Astrocyte (in vitro differentiated cells and primary cell): ENCODE measurements at regions not wholly inside any gene's neighbourhood (a gene's known extent, or its start where the extent isn't known, plus 50 kb on each side); places are given as distances from the start of the nearest gene placed in this dataset.

Experiments
- DNase-seq: peaks from one replicate; pipeline ENCODE4 v3.0.0-alpha.2; 2010; ENCODE audit warnings: low read depth
- FAIRE-seq: peaks from 2 replicates; lab custom pipeline; 2011; peaks lifted over from hg19 to GRCh38; lab: Jason Lieb, UNC
- H2AFZ ChIP-seq: 2 replicates; pipeline ENCODE4 v1.6.0; 2012; ENCODE audit warnings: low read depth, low read length, inconsistent platforms
- H3K27ac ChIP-seq: 2 replicates; pipeline ENCODE4 v1.5.1; 2011; ENCODE audit warnings: low read depth, low read length, inconsistent platforms
- H3K27me3 ChIP-seq: 2 replicates; pipeline ENCODE4 v1.6.0; 2011; ENCODE audit warnings: low read length, inconsistent platforms; ENCODE audit not compliant: insufficient read depth
- H3K36me3 ChIP-seq: 2 replicates; pipeline ENCODE4 v1.5.1; 2011; ENCODE audit warnings: low read length, inconsistent platforms; ENCODE audit not compliant: insufficient read depth
- H3K4me1 ChIP-seq: 2 replicates; pipeline ENCODE4 v1.5.1; 2011; ENCODE audit warnings: low read length, inconsistent platforms; ENCODE audit not compliant: insufficient read depth
- H3K4me2 ChIP-seq: 2 replicates; pipeline ENCODE4 v1.6.0; 2012; ENCODE audit warnings: low read length, inconsistent platforms
- H3K4me3 ChIP-seq: 2 replicates; pipeline ENCODE4 v1.5.1; 2011; ENCODE audit warnings: low read depth, mild to moderate bottlenecking, low read length, inconsistent platforms; ENCODE audit not compliant: insufficient read depth
- H3K79me2 ChIP-seq: 2 replicates; pipeline ENCODE4 v1.6.0; 2012; ENCODE audit warnings: mild to moderate bottlenecking, low read length, inconsistent platforms; ENCODE audit not compliant: insufficient read depth
- H3K9ac ChIP-seq: 2 replicates; pipeline ENCODE4 v1.6.0; 2012; ENCODE audit warnings: mild to moderate bottlenecking, low read length, inconsistent platforms
- H3K9me3 ChIP-seq: 2 replicates; pipeline ENCODE4 v1.5.1; 2012; ENCODE audit warnings: low read depth, mild to moderate bottlenecking, low read length, inconsistent platforms; ENCODE audit not compliant: insufficient read depth
- H4K20me1 ChIP-seq: 2 replicates; pipeline ENCODE4 v1.6.0; 2012; ENCODE audit warnings: low read length, inconsistent platforms; ENCODE audit not compliant: insufficient read depth
- H3K27ac Mint-ChIP-seq: one replicate; pipeline ENCODE4 v1.8.0; 2021; ENCODE audit warnings: mild to moderate bottlenecking, mixed read lengths; ENCODE audit not compliant: unreplicated experiment
- H3K27me3 Mint-ChIP-seq: one replicate; pipeline ENCODE4 v1.8.0; 2021; ENCODE audit warnings: low read depth, mixed read lengths; ENCODE audit not compliant: unreplicated experiment
- H3K36me3 Mint-ChIP-seq: one replicate; pipeline ENCODE4 v1.8.0; 2021; ENCODE audit warnings: low read depth, mixed read lengths; ENCODE audit not compliant: unreplicated experiment
- H3K4me1 Mint-ChIP-seq: one replicate; pipeline ENCODE4 v1.8.0; 2021; ENCODE audit warnings: low read depth, mixed read lengths; ENCODE audit not compliant: unreplicated experiment
- H3K4me3 Mint-ChIP-seq: one replicate; pipeline ENCODE4 v1.8.0; 2021; ENCODE audit warnings: mild to moderate bottlenecking, moderate library complexity, mixed read lengths; ENCODE audit not compliant: unreplicated experiment
- H3K9me3 Mint-ChIP-seq: one replicate; pipeline ENCODE4 v1.8.0; 2021; ENCODE audit warnings: mild to moderate bottlenecking, mixed read lengths; ENCODE audit not compliant: unreplicated experiment
- CTCF ChIP-seq: IDR thresholded peaks from 2 replicates; pipeline ENCODE4 v1.5.1; 2011; ENCODE audit warnings: low read depth, mild to moderate bottlenecking, inconsistent platforms, low read length, moderate library complexity; ENCODE audit not compliant: insufficient read depth
- EZH2 ChIP-seq: IDR thresholded peaks from 2 replicates; pipeline ENCODE4 v1.6.1; 2012; ENCODE audit warnings: mild to moderate bottlenecking, low read length, inconsistent platforms; ENCODE audit not compliant: insufficient read depth

GRCh38 chr21:16075649-16076282, 346.0 kb downstream of the USP25 start:
- H3K27me3 ChIP-seq = no peaks in the 10 kb centered on the region
- H3K4me1 ChIP-seq = peaks cover 19% of the 10 kb centered on the region
- no peak overlapping the region for H3K4me2 ChIP-seq
- no peaks in the 10 kb centered on the region for H3K36me3 ChIP-seq
- Mint-ChIP-seq H3K9me3 (no peaks in the 10 kb centered on the region), H3K4me1 (no peaks in the 10 kb centered on the region), H3K4me3 (no peak overlapping the region), H3K27ac (no peak overlapping the region), H3K27me3 (no peaks in the 10 kb centered on the region), H3K36me3 (no peaks in the 10 kb centered on the region)
- DNase-seq (no peak), FAIRE-seq (no peak)
- no peak overlapping the region for H3K4me3 ChIP-seq
- H2AFZ ChIP-seq = no peak overlapping the region
- no peak overlapping the region for H3K27ac ChIP-seq
- no peak for TF ChIP-seq CTCF
- no peak for TF ChIP-seq EZH2
- no peaks in the 10 kb centered on the region for H3K9me3 ChIP-seq
- H3K79me2 ChIP-seq = no peaks in the 10 kb centered on the region
- H3K9ac ChIP-seq = no peak overlapping the region
- no peaks in the 10 kb centered on the region for H4K20me1 ChIP-seq

- Mint-ChIP-seq H3K36me3 (no peaks in the 10 kb centered on the region), H3K4me1 (no peaks in the 10 kb centered on the region), H3K9me3 (no peaks in the 10 kb centered on the region), H3K4me3 (no peak overlapping the region), H3K27me3 (no peaks in the 10 kb centered on the region), H3K27ac (no peak overlapping the region)
- no peak overlapping the region for H3K4me2 ChIP-seq
- no peak overlapping the region for H3K4me3 ChIP-seq
- no peaks in the 10 kb centered on the region for H3K36me3 ChIP-seq
- H4K20me1 ChIP-seq = no peaks in the 10 kb centered on the region
- DNase-seq = no peak
- TF ChIP-seq CTCF = no peak
- TF ChIP-seq EZH2 = no peak
- no peak overlapping the region for H3K27ac ChIP-seq
- H3K4me1 ChIP-seq = peaks cover 19% of the 10 kb centered on the region
- no peak overlapping the region for H2AFZ ChIP-seq
- FAIRE-seq = no peak
- no peaks in the 10 kb centered on the region for H3K9me3 ChIP-seq
- no peak overlapping the region for H3K9ac ChIP-seq
- H3K27me3 ChIP-seq = no peaks in the 10 kb centered on the region
- no peaks in the 10 kb centered on the region for H3K79me2 ChIP-seq
These were observed 346.7 kb downstream of the USP25 start for GRCh38 chr21:16076465-16076864.

GRCh38 chr21:16078382-16078781, 348.6 kb downstream of the USP25 start:
- H3K27me3 ChIP-seq = no peaks in the 10 kb centered on the region
- no peak overlapping the region for H3K4me3 ChIP-seq
- H3K9me3 ChIP-seq = no peaks in the 10 kb centered on the region
- H3K9ac ChIP-seq = no peak overlapping the region
- Mint-ChIP-seq H3K27ac (no peak overlapping the region), H3K27me3 (no peaks in the 10 kb centered on the region), H3K4me3 (no peak overlapping the region), H3K36me3 (no peaks in the 10 kb centered on the region), H3K9me3 (no peaks in the 10 kb centered on the region), H3K4me1 (no peaks in the 10 kb centered on the region)
- H3K36me3 ChIP-seq = no peaks in the 10 kb centered on the region
- no peak overlapping the region for H3K4me2 ChIP-seq
- FAIRE-seq (no peak), DNase-seq (no peak)
- no peaks in the 10 kb centered on the region for H3K79me2 ChIP-seq
- H3K27ac ChIP-seq = no peak overlapping the region
- peaks cover 10% of the 10 kb centered on the region for H3K4me1 ChIP-seq
- no peak for TF ChIP-seq CTCF
- TF ChIP-seq EZH2 = no peak
- H2AFZ ChIP-seq = no peak overlapping the region
- H4K20me1 ChIP-seq = no peaks in the 10 kb centered on the region
